Spleen (tissue), 7 donors: ENCODE measurements at regions not wholly inside any gene's neighbourhood (a gene's known extent, or its start where the extent isn't known, plus 50 kb on each side); places are given as distances from the start of the nearest gene placed in this dataset.

ENCODE experiments used
- CTCF ChIP-seq, 11 experiments: fragments of 200-600 bp in 7 of 11; fragments of 450-650 bp in 4 of 11; sonication (generic) in 4 of 11; IDR thresholded peaks in 8 of 11; conservative IDR thresholded peaks in 3 of 11; 1 replicate in 7 of 11; 2 replicates in 4 of 11; pipeline versions ENCODE4 v1.4.0 to v1.8.0; 2016 to 2021; ENCODE audit warnings: antibody characterized with exemption in 11 of 11, inconsistent platforms in 4 of 11, mild to moderate bottlenecking in 1 of 11
- POLR2A ChIP-seq, 3 donors: fragments of 450-650 bp; IDR thresholded peaks; one replicate each; pipeline ENCODE4 v1.5.1; 2017; ENCODE audit warnings: antibody characterized with exemption in 3 of 3, mild to moderate bottlenecking in 1 of 3
- POLR2AphosphoS5 ChIP-seq, 3 donors: sonication (generic); formaldehyde crosslinking; IDR thresholded peaks; one replicate each; pipeline ENCODE4 v1.5.1; 2017; ENCODE audit warnings: antibody characterized with exemption in 3 of 3
- donor health status: DM: no; HTN: no; CAD: no; lungs with moderate emphysema.
- donor health status: DM: no; HTN: no; CAD: no.
- donor health status: DM: no; HTN: no; CAD: no.

GRCh38 chr2:111633189-111633588 lies 250.8 kb downstream of the ANAPC1 start:
- TF ChIP-seq CTCF (IDR thresholded peaks at IDR 0.05 in 8 of 11, conservative IDR thresholded peaks at IDR 0.05 in 3 of 11) (no peak), POLR2A (IDR thresholded peaks at IDR 0.05) (no peak), POLR2AphosphoS5 (IDR thresholded peaks at IDR 0.05) (no peak)
